GM18858 (cell line): ENCODE measurements at regions not wholly inside any gene's neighbourhood (a gene's known extent, or its start where the extent isn't known, plus 50 kb on each side); places are given as distances from the start of the nearest gene placed in this dataset.

ENCODE experiments used
- ATAC-seq: cut with Tn5 transposase; IDR thresholded peaks from one replicate; pipeline ENCODE4 v1.9.1; 2021; ENCODE audit not compliant: unreplicated experiment

GRCh38 chr10:6781133-6781770 lies 201.2 kb upstream of the PRKCQ start:
- peak; percentile 59 for ATAC-seq

GRCh38 chr10:6780008-6780677 lies 200.1 kb upstream of the PRKCQ start:
- ATAC-seq, result no peak

GRCh38 chr10:6778992-6779701 lies 199.1 kb upstream of the PRKCQ start:
- ATAC-seq, result no peak

GRCh38 chr10:6776170-6776569 lies 196.1 kb upstream of the PRKCQ start:
- ATAC-seq, result no peak

- ATAC-seq, result no peak
Measured at GRCh38 chr10:6774406-6774805, 194.3 kb upstream of the PRKCQ start.

- no peak for ATAC-seq
Measured at GRCh38 chr10:6771331-6771730, 191.3 kb upstream of the PRKCQ start.

- no peak for ATAC-seq
Measured at GRCh38 chr10:6770846-6771245, 190.8 kb upstream of the PRKCQ start.

GRCh38 chr10:6769704-6770417 lies 189.8 kb upstream of the PRKCQ start:
- no peak for ATAC-seq

GRCh38 chr10:6766131-6766801 lies 186.2 kb upstream of the PRKCQ start:
- no peak for ATAC-seq

- ATAC-seq, result no peak
Measured at GRCh38 chr10:6763423-6763822, 183.3 kb upstream of the PRKCQ start.

GRCh38 chr10:6763001-6763400 lies 182.9 kb upstream of the PRKCQ start:
- no peak for ATAC-seq

GRCh38 chr10:6759961-6760360 lies 179.9 kb upstream of the PRKCQ start:
- no peak for ATAC-seq

- ATAC-seq, result no peak
Measured at GRCh38 chr10:6757158-6757557, 177.1 kb upstream of the PRKCQ start.

GRCh38 chr10:6756716-6757115 lies 176.6 kb upstream of the PRKCQ start:
- ATAC-seq, result no peak

- ATAC-seq, result peak; percentile 73
Measured at GRCh38 chr10:6755781-6756460, 175.8 kb upstream of the PRKCQ start.

- ATAC-seq, result no peak
Measured at GRCh38 chr10:6753644-6754043, 173.6 kb upstream of the PRKCQ start.

- no peak for ATAC-seq
Measured at GRCh38 chr10:6751363-6751762, 171.3 kb upstream of the PRKCQ start.

- ATAC-seq, result no peak
Measured at GRCh38 chr10:6748981-6749635, 169.0 kb upstream of the PRKCQ start.

- ATAC-seq, result no peak
Measured at GRCh38 chr10:6748029-6748428, 168.0 kb upstream of the PRKCQ start.

GRCh38 chr10:6746782-6747181 lies 166.7 kb upstream of the PRKCQ start:
- ATAC-seq, result no peak
